Osteocyte (in vitro differentiated cells): ENCODE measurements at regions not wholly inside any gene's neighbourhood (a gene's known extent, or its start where the extent isn't known, plus 50 kb on each side); places are given as distances from the start of the nearest gene placed in this dataset.

ENCODE experiments used
- DNase-seq: peaks from one replicate; pipeline ENCODE4 v3.0.0; 2021; ENCODE audit warnings: mixed read lengths; ENCODE audit not compliant: unreplicated experiment; ENCODE audit errors: extremely low spot score
- H3K27ac Mint-ChIP-seq: one replicate; pipeline ENCODE4 v1.8.0; 2021; ENCODE audit warnings: mild to moderate bottlenecking, mixed read lengths; ENCODE audit not compliant: unreplicated experiment
- H3K27me3 Mint-ChIP-seq: one replicate; pipeline ENCODE4 v1.8.0; 2021; ENCODE audit warnings: mixed read lengths; ENCODE audit not compliant: unreplicated experiment
- H3K36me3 Mint-ChIP-seq: one replicate; pipeline ENCODE4 v1.8.0; 2021; ENCODE audit warnings: mixed read lengths; ENCODE audit not compliant: unreplicated experiment
- H3K4me1 Mint-ChIP-seq: one replicate; pipeline ENCODE4 v1.8.0; 2021; ENCODE audit warnings: mixed read lengths; ENCODE audit not compliant: unreplicated experiment
- H3K4me3 Mint-ChIP-seq: one replicate; pipeline ENCODE4 v1.8.0; 2021; ENCODE audit warnings: mild to moderate bottlenecking, moderate library complexity, mixed read lengths; ENCODE audit not compliant: unreplicated experiment
- H3K9me3 Mint-ChIP-seq: one replicate; pipeline ENCODE4 v1.8.0; 2021; ENCODE audit warnings: mixed read lengths; ENCODE audit not compliant: unreplicated experiment
- TF ChIP-seq, protein P1 (sequence below): fragments of 200-600 bp; sonication (generic); IDR thresholded peaks from 2 replicates; pipeline ENCODE4 v1.5.0; 2021; ENCODE audit warnings: antibody characterized with exemption, mild to moderate bottlenecking, moderate library complexity

DNA sequence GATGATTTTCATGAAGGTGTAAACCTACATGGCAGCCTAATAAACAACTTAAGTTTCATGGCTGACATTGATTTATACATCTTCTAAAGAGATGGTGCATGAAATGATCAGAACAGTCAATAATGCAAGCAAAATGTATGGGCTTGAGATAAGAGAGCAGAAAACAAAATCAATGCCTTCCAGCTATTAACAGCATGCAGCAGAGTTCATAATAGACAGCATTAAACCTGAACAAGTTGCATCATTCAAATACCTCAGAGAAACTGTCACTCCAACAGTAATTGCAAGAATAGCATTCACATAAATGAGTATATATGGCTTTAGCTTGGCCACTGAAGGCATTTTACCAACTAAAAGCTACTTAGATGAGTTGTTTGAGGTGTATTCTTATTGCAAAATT is 319.6 kb upstream of the ARID1B start:
- no peak overlapping the region for H3K27ac Mint-ChIP-seq
- DNase-seq: no peak
- H3K4me3 Mint-ChIP-seq: no peak overlapping the region
- peaks cover 2% of the 10 kb centered on the region for H3K9me3 Mint-ChIP-seq
- no peaks in the 10 kb centered on the region for H3K36me3 Mint-ChIP-seq
- TF ChIP-seq, protein P1, sequence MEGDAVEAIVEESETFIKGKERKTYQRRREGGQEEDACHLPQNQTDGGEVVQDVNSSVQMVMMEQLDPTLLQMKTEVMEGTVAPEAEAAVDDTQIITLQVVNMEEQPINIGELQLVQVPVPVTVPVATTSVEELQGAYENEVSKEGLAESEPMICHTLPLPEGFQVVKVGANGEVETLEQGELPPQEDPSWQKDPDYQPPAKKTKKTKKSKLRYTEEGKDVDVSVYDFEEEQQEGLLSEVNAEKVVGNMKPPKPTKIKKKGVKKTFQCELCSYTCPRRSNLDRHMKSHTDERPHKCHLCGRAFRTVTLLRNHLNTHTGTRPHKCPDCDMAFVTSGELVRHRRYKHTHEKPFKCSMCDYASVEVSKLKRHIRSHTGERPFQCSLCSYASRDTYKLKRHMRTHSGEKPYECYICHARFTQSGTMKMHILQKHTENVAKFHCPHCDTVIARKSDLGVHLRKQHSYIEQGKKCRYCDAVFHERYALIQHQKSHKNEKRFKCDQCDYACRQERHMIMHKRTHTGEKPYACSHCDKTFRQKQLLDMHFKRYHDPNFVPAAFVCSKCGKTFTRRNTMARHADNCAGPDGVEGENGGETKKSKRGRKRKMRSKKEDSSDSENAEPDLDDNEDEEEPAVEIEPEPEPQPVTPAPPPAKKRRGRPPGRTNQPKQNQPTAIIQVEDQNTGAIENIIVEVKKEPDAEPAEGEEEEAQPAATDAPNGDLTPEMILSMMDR: no peak
- no peaks in the 10 kb centered on the region for H3K4me1 Mint-ChIP-seq
- H3K27me3 Mint-ChIP-seq: peaks cover 6% of the 10 kb centered on the region

DNA sequence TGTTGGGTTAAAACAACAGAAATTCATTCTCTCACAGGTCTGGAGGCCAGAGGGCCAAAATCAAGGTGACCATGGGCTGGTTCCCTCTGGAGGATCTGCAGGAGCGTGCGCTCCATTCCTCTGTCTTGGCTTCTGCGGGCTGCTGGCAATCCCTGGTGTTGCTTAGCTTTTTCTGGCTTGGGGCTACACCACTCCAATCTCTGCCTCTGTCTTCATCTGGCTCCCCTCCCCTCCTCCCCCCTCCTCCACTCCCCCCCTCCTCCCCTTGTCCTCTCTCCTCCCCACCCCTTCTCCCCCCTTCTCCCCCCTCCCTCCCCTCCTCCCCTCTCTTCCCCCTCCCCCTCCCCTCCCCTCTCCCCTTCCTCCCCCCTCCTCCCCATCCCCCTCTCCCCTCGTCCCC is 321.3 kb upstream of the ARID1B start:
- no peaks in the 10 kb centered on the region for H3K4me1 Mint-ChIP-seq
- no peak overlapping the region for H3K27ac Mint-ChIP-seq
- peaks cover 5% of the 10 kb centered on the region for H3K27me3 Mint-ChIP-seq
- TF ChIP-seq, protein P1: no peak
- H3K9me3 Mint-ChIP-seq: peaks cover 6% of the 10 kb centered on the region
- H3K36me3 Mint-ChIP-seq: no peaks in the 10 kb centered on the region
- DNase-seq: no peak
- no peak overlapping the region for H3K4me3 Mint-ChIP-seq

DNA sequence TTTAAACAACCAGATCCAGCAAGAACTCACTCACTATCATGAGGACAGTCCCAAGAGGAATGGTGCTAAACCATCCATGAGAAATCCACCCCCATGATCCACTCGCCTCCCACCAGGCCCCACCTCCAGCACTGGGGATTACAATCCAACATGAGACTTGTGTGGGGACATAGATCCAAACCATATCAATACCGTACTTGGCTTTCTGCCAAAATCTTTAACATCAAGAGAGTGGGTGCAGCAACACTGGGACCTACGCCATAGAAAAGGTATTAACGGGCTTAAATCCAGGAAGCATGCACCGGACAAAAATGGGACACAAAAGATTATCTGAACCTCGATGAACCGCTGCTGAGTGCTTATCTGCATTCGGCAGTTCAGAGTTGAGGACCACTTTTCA is 322.3 kb upstream of the ARID1B start:
- TF ChIP-seq, protein P1: no peak
- Mint-ChIP-seq H3K4me1 (no peaks in the 10 kb centered on the region), H3K27ac (no peak overlapping the region), H3K27me3 (no peaks in the 10 kb centered on the region), H3K9me3 (peaks cover 6% of the 10 kb centered on the region), H3K36me3 (no peaks in the 10 kb centered on the region), H3K4me3 (no peak overlapping the region)
- DNase-seq: no peak

DNA sequence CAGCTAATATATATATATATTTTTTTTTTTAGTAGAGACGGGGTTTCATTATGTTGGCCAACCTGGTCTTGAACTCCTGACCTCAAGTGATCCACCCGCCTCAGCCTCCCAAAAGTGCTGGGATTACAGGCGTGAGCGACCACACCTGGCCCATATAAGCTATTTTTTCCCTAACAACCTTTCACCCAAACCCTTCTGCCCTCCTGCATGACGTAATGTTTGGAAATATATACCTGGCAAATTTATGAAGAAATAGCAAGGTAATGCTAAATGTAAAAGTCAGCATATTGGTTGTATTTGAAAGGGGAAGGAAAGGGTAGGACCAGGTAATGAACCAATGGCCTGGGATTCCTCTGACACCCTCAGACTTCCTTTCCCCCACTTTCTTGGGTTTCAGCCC is 325.5 kb upstream of the ARID1B start:
- H3K4me1 Mint-ChIP-seq: no peaks in the 10 kb centered on the region
- H3K4me3 Mint-ChIP-seq: no peak overlapping the region
- H3K36me3 Mint-ChIP-seq: no peaks in the 10 kb centered on the region
- no peak for DNase-seq
- TF ChIP-seq, protein P1: no peak
- H3K9me3 Mint-ChIP-seq: peaks cover 6% of the 10 kb centered on the region
- no peak overlapping the region for H3K27ac Mint-ChIP-seq
- H3K27me3 Mint-ChIP-seq: peaks cover 3% of the 10 kb centered on the region

DNA sequence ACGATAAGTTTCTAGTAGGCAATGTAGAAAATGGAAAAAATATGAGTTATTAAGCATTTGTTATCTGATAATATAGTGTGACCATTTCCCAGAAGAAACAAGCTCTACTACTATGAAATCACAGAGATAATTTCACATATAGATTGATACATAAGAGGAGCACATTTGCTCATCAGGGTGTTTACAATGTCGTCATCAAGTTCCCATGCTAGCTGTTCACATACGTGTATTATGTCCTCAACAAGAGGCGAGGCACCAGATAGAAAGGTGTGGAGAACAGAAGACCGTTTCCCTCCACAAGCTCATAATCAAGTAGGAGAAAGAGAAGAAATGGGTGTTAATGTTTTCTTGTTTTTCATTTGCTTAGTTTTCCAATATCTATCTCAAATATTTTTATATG is 326.1 kb upstream of the ARID1B start:
- Mint-ChIP-seq H3K9me3 (peaks cover 6% of the 10 kb centered on the region), H3K4me3 (no peak overlapping the region), H3K27ac (no peak overlapping the region), H3K36me3 (no peaks in the 10 kb centered on the region), H3K4me1 (no peaks in the 10 kb centered on the region), H3K27me3 (peaks cover 3% of the 10 kb centered on the region)
- DNase-seq: no peak
- TF ChIP-seq, protein P1: no peak
